ENCODE measurements at regions not wholly inside any gene's neighbourhood (a gene's known extent, or its start where the extent isn't known, plus 50 kb on each side); places are given as distances from the start of the nearest gene placed in this dataset.
A peak's percentile ranks its signal among the peaks of the same experiment; 100 is the strongest.

GRCh38 chr3:72255791-72256559, 471.0 kb upstream of the PROK2 start:
- ChIA-PET CTCF (interaction anchor here (0.9 kb wide), 1 partner anchor 381 kb away, joined by 3 read pairs; no protein-coding TSS in a partner anchor), POLR2A (no interaction called here)
- Mint-ChIP-seq H3K27ac (no peak overlapping the region), H3K4me3 (no peak overlapping the region), H3K27me3 (ENCODE audit: low read depth) (no peaks in the 10 kb centered on the region), H3K36me3 (ENCODE audit: low read depth) (peaks cover 2% of the 10 kb centered on the region), H3K4me1 (ENCODE audit: low read depth) (peaks cover 13% of the 10 kb centered on the region), H3K9me3 (ENCODE audit: insufficient read depth) (peaks cover 4% of the 10 kb centered on the region)
- peak; percentile 26 for DNase-seq
- ATAC-seq, result no peak

- H3K4me3 Mint-ChIP-seq, result no peak overlapping the region
- peaks cover 13% of the 10 kb centered on the region for H3K4me1 Mint-ChIP-seq (ENCODE audit: low read depth)
- no peak overlapping the region for H3K27ac Mint-ChIP-seq
- ChIA-PET CTCF (interaction anchor here (1.2 kb wide), 1 partner anchor 17 kb away, joined by 3 read pairs; no protein-coding TSS in a partner anchor), POLR2A (interaction anchor here (0.6 kb wide), 1 partner anchor 10 kb away, joined by 3 read pairs; no protein-coding TSS in a partner anchor)
- H3K36me3 Mint-ChIP-seq (ENCODE audit: low read depth), result peaks cover 2% of the 10 kb centered on the region
- H3K9me3 Mint-ChIP-seq (ENCODE audit: insufficient read depth), result peaks cover 4% of the 10 kb centered on the region
- no peaks in the 10 kb centered on the region for H3K27me3 Mint-ChIP-seq (ENCODE audit: low read depth)
- no peak for ATAC-seq
- DNase-seq, result no peak
Measured at GRCh38 chr3:72255191-72255590, 470.2 kb upstream of the PROK2 start.

GRCh38 chr3:72254483-72254882, 469.5 kb upstream of the PROK2 start:
- no peak for ATAC-seq
- Mint-ChIP-seq H3K27me3 (ENCODE audit: low read depth) (no peaks in the 10 kb centered on the region), H3K9me3 (ENCODE audit: insufficient read depth) (peaks cover 4% of the 10 kb centered on the region), H3K27ac (no peak overlapping the region), H3K36me3 (ENCODE audit: low read depth) (peaks cover 2% of the 10 kb centered on the region), H3K4me3 (no peak overlapping the region), H3K4me1 (ENCODE audit: low read depth) (peaks cover 13% of the 10 kb centered on the region)
- POLR2A ChIA-PET, result interaction anchor here (0.6 kb wide), 1 partner anchor 10 kb away, joined by 3 read pairs; no protein-coding TSS in a partner anchor
- no peak for DNase-seq
- CTCF ChIA-PET, result interaction anchor here (1.2 kb wide), 1 partner anchor 16 kb away, joined by 3 read pairs; no protein-coding TSS in a partner anchor

- H3K4me1 Mint-ChIP-seq (ENCODE audit: low read depth), result no peaks in the 10 kb centered on the region
- DNase-seq (no peak), ATAC-seq (no peak)
- H3K27ac Mint-ChIP-seq, result no peak overlapping the region
- H3K4me3 Mint-ChIP-seq, result no peak overlapping the region
- H3K9me3 Mint-ChIP-seq (ENCODE audit: insufficient read depth), result no peaks in the 10 kb centered on the region
- H3K36me3 Mint-ChIP-seq (ENCODE audit: low read depth), result no peaks in the 10 kb centered on the region
- ChIA-PET CTCF (no interaction called here), POLR2A (no interaction called here)
- H3K27me3 Mint-ChIP-seq (ENCODE audit: low read depth), result no peaks in the 10 kb centered on the region
Measured at GRCh38 chr3:72250725-72251124, 465.8 kb upstream of the PROK2 start.

- H3K4me1 Mint-ChIP-seq (ENCODE audit: low read depth), result no peaks in the 10 kb centered on the region
- ATAC-seq, result no peak
- H3K4me3 Mint-ChIP-seq, result no peak overlapping the region
- ChIA-PET POLR2A (no interaction called here), CTCF (no interaction called here)
- no peaks in the 10 kb centered on the region for H3K27me3 Mint-ChIP-seq (ENCODE audit: low read depth)
- H3K9me3 Mint-ChIP-seq (ENCODE audit: insufficient read depth), result no peaks in the 10 kb centered on the region
- no peak overlapping the region for H3K27ac Mint-ChIP-seq
- H3K36me3 Mint-ChIP-seq (ENCODE audit: low read depth), result no peaks in the 10 kb centered on the region
- no peak for DNase-seq
Measured at GRCh38 chr3:72248869-72249268, 463.9 kb upstream of the PROK2 start.

GRCh38 chr3:72248389-72248761, 463.4 kb upstream of the PROK2 start:
- CTCF ChIA-PET, result no interaction called here
- H3K4me3 Mint-ChIP-seq, result no peak overlapping the region
- H3K9me3 Mint-ChIP-seq (ENCODE audit: insufficient read depth), result no peaks in the 10 kb centered on the region
- H3K27ac Mint-ChIP-seq, result no peak overlapping the region
- POLR2A ChIA-PET, result no interaction called here
- ATAC-seq, result no peak
- H3K4me1 Mint-ChIP-seq (ENCODE audit: low read depth), result no peaks in the 10 kb centered on the region
- no peak for DNase-seq
- H3K36me3 Mint-ChIP-seq (ENCODE audit: low read depth), result no peaks in the 10 kb centered on the region
- no peaks in the 10 kb centered on the region for H3K27me3 Mint-ChIP-seq (ENCODE audit: low read depth)

GRCh38 chr3:72247645-72248388, 462.9 kb upstream of the PROK2 start:
- CTCF ChIA-PET, result no interaction called here
- Mint-ChIP-seq H3K9me3 (ENCODE audit: insufficient read depth) (no peaks in the 10 kb centered on the region), H3K36me3 (ENCODE audit: low read depth) (no peaks in the 10 kb centered on the region), H3K4me1 (ENCODE audit: low read depth) (no peaks in the 10 kb centered on the region), H3K4me3 (no peak overlapping the region), H3K27me3 (ENCODE audit: low read depth) (no peaks in the 10 kb centered on the region), H3K27ac (no peak overlapping the region)
- no peak for ATAC-seq
- no peak for DNase-seq
- POLR2A ChIA-PET, result no interaction called here

GRCh38 chr3:72247126-72247525, 462.2 kb upstream of the PROK2 start:
- H3K27me3 Mint-ChIP-seq (ENCODE audit: low read depth), result no peaks in the 10 kb centered on the region
- ATAC-seq, result no peak
- POLR2A ChIA-PET, result no interaction called here
- H3K27ac Mint-ChIP-seq, result no peak overlapping the region
- H3K4me3 Mint-ChIP-seq, result no peak overlapping the region
- DNase-seq, result no peak
- no peaks in the 10 kb centered on the region for H3K36me3 Mint-ChIP-seq (ENCODE audit: low read depth)
- CTCF ChIA-PET, result no interaction called here
- H3K9me3 Mint-ChIP-seq (ENCODE audit: insufficient read depth), result no peaks in the 10 kb centered on the region
- H3K4me1 Mint-ChIP-seq (ENCODE audit: low read depth), result no peaks in the 10 kb centered on the region

- H3K27me3 Mint-ChIP-seq (ENCODE audit: low read depth), result no peaks in the 10 kb centered on the region
- H3K4me3 Mint-ChIP-seq, result no peak overlapping the region
- no peak overlapping the region for H3K27ac Mint-ChIP-seq
- DNase-seq, result no peak
- no peaks in the 10 kb centered on the region for H3K9me3 Mint-ChIP-seq (ENCODE audit: insufficient read depth)
- POLR2A ChIA-PET, result no interaction called here
- no peak for ATAC-seq
- CTCF ChIA-PET, result no interaction called here
- H3K36me3 Mint-ChIP-seq (ENCODE audit: low read depth), result no peaks in the 10 kb centered on the region
- no peaks in the 10 kb centered on the region for H3K4me1 Mint-ChIP-seq (ENCODE audit: low read depth)
Measured at GRCh38 chr3:72246685-72247084, 461.7 kb upstream of the PROK2 start.

- Mint-ChIP-seq H3K4me1 (ENCODE audit: low read depth) (no peaks in the 10 kb centered on the region), H3K27me3 (ENCODE audit: low read depth) (no peaks in the 10 kb centered on the region), H3K4me3 (no peak overlapping the region), H3K9me3 (ENCODE audit: insufficient read depth) (no peaks in the 10 kb centered on the region), H3K36me3 (ENCODE audit: low read depth) (no peaks in the 10 kb centered on the region), H3K27ac (no peak overlapping the region)
- DNase-seq, result no peak
- ChIA-PET CTCF (no interaction called here), POLR2A (interaction anchor here (0.6 kb wide), 1 partner anchor 10 kb away, joined by 3 read pairs; no protein-coding TSS in a partner anchor)
- no peak for ATAC-seq
Measured at GRCh38 chr3:72245183-72245811, 460.3 kb upstream of the PROK2 start.

- ChIA-PET POLR2A (interaction anchor here (0.6 kb wide), 1 partner anchor 11 kb away, joined by 3 read pairs; no protein-coding TSS in a partner anchor), CTCF (no interaction called here)
- Mint-ChIP-seq H3K9me3 (ENCODE audit: insufficient read depth) (no peaks in the 10 kb centered on the region), H3K27me3 (ENCODE audit: low read depth) (no peaks in the 10 kb centered on the region), H3K4me3 (no peak overlapping the region), H3K36me3 (ENCODE audit: low read depth) (no peaks in the 10 kb centered on the region), H3K4me1 (ENCODE audit: low read depth) (no peaks in the 10 kb centered on the region), H3K27ac (no peak overlapping the region)
- ATAC-seq (no peak), DNase-seq (no peak)
Measured at GRCh38 chr3:72244396-72244795, 459.4 kb upstream of the PROK2 start.

GRCh38 chr3:72242326-72242725, 457.4 kb upstream of the PROK2 start:
- Mint-ChIP-seq H3K27ac (no peak overlapping the region), H3K4me1 (ENCODE audit: low read depth) (no peaks in the 10 kb centered on the region), H3K27me3 (ENCODE audit: low read depth) (no peaks in the 10 kb centered on the region), H3K9me3 (ENCODE audit: insufficient read depth) (no peaks in the 10 kb centered on the region), H3K4me3 (no peak overlapping the region), H3K36me3 (ENCODE audit: low read depth) (no peaks in the 10 kb centered on the region)
- ATAC-seq (no peak), DNase-seq (no peak)
- ChIA-PET CTCF (no interaction called here), POLR2A (no interaction called here)

Data from activated CD8-positive, alpha-beta T cell treated with anti-CD3 and anti-CD28 coated beads, Interleukin-2, amount 10 ng/mL, durations not matched to agents 7 days and 5 days (primary cell).